HUDEP-2 (cell line): ENCODE measurements at regions not wholly inside any gene's neighbourhood (a gene's known extent, or its start where the extent isn't known, plus 50 kb on each side); places are given as distances from the start of the nearest gene placed in this dataset.

Experiments
- DNase-seq, 76 experiments: peaks; one replicate each; lab custom pipeline; 2025; ENCODE audit not compliant: unreplicated experiment in 76 of 76; lab: John Stamatoyannopoulos, UW

DNA sequence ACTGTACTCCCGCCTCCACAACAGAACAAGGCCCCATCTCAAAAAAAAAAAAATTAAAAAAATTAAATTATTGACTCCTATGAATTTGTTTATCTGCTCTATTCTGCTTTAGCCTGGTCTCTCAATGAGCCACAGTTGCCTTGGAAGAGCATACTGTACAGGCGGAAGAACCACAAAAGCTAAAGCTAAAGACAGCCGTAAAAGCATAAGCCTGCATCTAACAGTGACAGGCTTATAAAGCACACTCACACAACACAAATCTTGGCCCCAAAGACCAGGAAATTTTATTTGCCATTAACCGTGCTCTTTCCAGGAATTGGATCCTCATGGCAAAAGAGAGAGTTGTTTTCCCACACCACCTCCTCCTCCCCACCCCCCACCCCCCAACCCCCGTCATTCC, 53.5 kb upstream of the KLF3 start:
- no peak for DNase-seq

GRCh38 chr4:38610966-38611431, 53.0 kb upstream of the KLF3 start:
- no peak for DNase-seq

DNA sequence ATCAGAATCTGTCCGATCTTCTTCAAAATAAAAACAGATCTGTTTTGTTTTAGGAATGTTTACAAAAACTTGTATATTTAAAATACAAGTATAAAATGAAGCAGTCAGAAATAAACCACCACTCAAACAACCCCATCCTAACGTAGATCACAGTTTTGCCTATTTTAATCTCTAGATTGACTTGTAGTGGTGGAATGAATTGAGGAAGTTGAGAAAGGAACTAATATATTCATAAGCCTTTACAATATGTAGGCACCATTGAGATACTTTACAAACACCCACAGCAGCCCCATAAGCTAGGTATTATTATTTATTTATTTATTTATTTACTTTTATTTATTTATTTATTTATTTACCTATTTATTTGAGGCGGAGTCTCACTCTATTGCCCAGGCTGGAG, 52.3 kb upstream of the KLF3 start:
- no peak for DNase-seq

DNA sequence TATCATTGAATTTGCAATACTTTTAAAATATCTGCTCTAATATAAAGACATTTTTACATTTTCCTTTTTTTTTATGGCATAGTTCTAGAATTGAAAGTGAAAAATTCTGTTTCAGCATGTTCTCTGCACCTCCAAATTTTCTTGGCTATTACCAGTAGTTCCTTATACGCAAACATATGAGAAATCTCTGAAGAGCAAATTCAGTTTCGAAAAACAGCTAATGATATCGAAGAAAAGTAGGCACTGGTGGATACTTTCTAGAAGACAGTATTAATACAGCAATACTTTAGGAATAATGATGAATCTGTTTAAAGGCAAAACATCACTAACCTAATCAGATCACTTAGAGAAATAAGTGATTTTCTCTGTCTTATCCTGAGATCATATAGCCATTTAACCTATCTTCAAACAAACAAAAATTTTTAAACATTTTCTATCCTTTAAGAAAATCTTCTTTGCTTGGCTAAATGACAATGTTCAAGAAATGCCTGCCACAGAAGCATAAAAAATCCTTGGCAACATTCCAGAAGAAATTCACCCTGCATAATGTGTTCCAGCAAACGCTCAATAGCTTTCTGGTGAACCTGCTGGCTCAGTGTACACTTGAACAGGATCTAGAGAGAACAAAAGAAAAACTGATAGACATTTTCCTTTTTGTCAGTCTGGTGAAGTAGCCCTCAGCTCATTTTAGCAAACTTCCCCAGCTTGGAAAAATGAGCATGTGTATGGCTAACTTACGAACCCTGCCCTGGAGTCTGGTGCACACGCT, 51.2 kb upstream of the KLF3 start:
- DNase-seq = peak in 1 of 76 experiments; percentile 0
